SW 1271 (cell line): ENCODE measurements at regions not wholly inside any gene's neighbourhood (a gene's known extent, or its start where the extent isn't known, plus 50 kb on each side); places are given as distances from the start of the nearest gene placed in this dataset.
"Not testable (repeated sequence)": the region's sequence is repeated elsewhere in the genome, so short reads cannot be mapped to it uniquely, and the experiment has no call there.

Experiments
- DNase-seq, 2 experiments: peaks; one replicate each; lab custom pipeline; 2025; lab: John Stamatoyannopoulos, UW

DNA sequence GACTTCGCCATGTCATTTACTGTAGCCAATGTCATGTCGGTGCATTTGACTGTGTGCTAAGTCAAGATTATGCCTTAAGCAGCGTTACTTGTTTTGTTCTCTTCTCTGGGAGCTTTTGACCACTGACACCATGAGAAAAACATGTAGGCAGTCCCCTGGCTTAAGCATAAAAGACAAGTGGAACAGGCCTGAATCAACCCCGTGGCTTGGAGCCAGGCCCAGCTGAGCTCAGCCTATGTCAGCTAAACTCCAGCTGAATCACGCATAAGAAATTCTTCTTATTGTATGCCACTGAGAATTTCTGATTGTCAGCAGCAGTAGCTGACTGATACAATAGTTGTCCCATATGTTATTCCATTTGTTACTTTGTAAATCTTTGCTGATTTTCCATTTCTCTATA is 261.9 kb downstream of the CBLL2 start:
- DNase-seq, result no peak

DNA sequence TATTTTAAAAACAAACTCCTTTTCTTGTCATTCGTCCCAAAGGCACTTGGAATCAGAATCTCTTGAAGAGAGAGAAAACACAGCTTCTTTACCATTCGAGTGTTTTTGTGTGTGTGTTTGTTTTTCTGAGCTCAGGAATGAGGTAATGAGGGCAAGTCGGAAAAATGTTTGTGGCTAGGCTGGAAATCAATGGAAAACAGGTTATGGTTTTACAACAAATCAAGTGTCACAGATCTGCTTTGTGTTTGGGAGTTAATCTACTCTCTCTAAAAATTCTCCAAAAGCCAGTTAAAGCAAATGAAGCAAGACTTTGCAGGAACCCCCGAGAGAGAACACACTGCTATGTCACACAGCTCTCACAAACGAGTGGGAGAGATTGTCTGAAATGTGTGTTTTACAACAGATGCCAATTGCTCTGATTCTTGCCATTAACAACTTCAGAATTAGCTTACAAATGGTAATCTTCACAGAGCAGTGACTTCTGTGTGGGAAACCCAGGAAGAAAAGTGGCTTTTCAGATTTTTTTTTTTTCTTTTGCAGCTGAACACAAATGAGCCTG is 264.1 kb downstream of the CBLL2 start:
- no peak for DNase-seq

DNA sequence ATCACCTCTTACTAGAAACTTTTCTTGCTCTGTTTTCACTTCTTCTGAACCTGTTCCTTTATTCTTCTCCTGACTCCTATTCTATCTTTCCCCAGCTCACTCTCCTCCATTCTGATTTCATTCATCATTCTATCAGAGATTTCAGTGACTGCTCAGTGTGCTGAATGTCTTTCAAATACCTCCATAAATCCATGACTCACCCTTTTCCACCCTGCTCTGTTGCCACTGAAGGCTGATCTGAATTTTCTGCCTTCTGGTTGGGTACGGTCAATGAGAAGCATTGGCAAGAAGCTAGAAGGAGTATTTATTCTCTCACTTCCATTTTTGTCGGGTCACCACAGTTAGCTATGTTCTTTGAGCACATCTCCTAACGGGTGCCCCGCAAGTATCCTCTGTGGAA is 265.9 kb downstream of the CBLL2 start:
- no peak for DNase-seq

DNA sequence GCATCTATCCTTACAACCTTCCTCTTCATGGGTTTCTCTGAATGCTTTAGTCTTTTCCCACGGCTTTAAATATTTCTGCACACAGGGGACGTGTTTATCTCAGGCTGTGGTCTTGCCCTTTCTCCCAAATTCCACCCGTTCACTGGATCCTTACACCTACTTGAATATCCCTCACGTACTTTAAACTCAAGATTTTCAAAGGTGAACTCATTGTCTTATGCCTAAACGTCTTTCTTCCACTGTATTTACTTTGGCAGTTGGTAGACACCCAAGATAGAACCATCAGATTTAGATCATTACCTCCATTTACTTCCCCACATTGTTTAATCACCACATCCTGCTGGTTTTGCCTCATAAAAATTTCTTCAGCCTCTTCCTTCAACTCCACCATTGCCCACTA is 269.2 kb downstream of the CBLL2 start:
- DNase-seq, result no peak

- DNase-seq, result no peak
Measured at GRCh38 chrX:22542641-22543040, 269.9 kb downstream of the CBLL2 start.

DNA sequence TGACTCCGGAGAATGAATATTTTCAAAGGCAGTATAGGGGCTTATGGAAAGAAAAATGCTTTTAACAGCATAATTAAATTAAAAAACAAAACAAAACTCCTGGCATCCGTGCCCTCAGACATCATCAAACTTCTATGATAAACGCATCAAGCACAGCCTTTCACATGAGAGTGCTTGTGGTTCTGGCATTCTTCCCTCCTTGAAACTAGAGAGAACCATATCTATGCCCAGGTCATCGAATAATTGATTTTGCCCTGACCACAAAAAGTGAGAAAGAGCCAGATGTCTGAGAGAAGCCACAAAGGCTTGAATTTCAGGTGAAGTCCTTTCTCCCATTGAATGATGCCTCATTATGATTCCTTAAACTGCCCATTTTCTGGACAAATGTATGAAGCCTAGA is 286.8 kb downstream of the CBLL2 start:
- DNase-seq, result no peak

GRCh38 chrX:22575161-22575845 is 302.6 kb downstream of the CBLL2 start:
- no peak for DNase-seq

- no peak for DNase-seq
Measured at GRCh38 chrX:22577181-22577580, 304.5 kb downstream of the CBLL2 start.

- DNase-seq, result no peak
Measured at GRCh38 chrX:22585831-22586230, 313.1 kb downstream of the CBLL2 start.

DNA sequence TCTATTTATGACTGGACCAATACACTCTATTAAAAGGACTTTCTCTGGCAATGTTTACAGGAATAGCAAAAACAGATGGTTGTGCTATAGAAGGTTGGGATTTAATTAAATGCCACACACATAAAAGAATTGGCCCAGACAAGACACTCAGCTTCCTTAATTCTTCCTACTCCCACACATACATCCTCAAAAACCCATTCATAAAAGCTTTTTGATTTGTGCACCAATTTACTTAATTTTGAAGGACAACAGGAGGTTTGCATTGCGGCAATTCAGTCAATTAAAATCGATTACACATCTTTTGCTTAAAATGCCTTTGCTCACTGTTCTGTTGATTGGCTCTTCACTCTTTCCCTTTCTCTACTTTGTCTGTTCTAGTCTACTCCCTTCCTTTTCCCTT is 317.1 kb downstream of the CBLL2 start:
- no peak for DNase-seq

DNA sequence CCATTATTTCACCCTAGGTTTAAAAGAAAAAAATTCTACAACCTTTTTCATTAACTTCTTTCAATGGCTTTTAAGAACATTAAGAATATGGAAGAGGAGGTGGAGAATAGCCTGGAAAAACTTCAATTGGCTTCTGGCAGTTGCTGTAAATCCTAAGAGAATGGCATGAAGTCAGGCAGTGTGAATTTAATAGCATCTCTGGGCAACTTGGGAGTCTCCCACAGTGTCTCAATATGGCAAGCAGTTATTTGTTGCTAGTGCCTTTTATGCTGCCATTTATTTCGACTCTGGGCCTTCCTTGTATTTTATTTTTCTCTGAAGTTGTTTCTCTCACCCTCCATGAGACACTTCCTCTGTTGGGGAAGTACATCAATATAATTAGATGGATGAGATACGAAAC is 322.1 kb downstream of the CBLL2 start:
- DNase-seq, result no peak

DNA sequence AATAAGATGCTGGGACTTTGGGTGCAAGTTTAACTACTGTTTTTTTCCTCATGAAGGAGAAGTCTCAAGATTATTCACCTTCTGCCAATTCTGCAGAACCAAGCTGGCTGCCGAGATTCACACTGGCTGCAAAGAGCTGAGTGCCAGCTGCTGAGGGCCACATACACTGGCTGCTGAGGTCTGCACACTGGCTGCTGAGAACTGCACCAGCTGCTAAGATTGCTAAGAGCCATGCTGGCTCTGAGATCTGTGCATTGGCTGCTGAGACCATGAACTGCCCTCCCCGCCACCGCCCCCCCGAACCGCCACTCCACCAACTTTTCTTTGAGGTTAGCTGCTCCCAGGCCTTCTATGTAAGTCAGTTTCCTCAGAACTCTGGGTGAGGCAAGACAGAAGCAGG is 330.3 kb downstream of the CBLL2 start:
- DNase-seq, result no peak

GRCh38 chrX:22609452-22609851 is 336.7 kb downstream of the CBLL2 start:
- not testable (repeated sequence) for DNase-seq

DNA sequence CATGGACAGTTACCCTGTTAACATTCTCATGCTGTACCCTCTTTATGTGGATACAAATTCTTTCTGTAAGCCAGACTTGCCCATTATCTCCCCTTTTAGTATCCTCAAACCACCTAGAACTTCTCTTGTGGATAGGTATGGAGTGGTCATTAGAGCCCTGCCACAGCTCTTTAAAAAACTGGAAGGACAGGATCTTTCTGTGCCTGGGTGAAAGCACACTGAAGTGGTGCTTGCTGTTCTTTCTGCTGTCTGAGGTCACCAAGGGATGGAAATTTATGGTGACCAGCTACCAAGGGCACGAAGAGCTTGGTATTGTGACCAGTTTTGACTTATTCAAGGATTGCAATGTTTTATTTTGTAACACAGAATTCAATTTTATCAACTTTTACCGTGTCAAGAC is 344.2 kb downstream of the CBLL2 start:
- no peak for DNase-seq

DNA sequence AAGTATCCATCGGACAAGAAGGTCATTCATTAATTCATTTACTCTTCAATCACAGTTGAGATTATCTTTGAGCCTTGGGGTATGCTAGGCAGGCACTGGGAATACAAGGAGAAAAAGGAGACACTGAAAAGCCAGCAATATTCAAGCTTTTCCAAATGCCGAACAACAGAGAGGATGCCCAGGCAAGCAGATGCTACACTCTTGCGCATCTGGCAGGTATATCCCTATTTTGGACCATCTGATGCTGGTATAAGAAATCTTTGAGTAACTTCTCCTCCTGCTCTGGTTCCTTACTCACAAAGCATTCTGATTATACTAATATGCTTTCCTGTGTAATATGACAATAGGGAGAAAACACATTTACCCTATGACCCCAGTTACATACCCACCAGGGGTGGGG is 354.9 kb downstream of the CBLL2 start:
- DNase-seq, result no peak

DNA sequence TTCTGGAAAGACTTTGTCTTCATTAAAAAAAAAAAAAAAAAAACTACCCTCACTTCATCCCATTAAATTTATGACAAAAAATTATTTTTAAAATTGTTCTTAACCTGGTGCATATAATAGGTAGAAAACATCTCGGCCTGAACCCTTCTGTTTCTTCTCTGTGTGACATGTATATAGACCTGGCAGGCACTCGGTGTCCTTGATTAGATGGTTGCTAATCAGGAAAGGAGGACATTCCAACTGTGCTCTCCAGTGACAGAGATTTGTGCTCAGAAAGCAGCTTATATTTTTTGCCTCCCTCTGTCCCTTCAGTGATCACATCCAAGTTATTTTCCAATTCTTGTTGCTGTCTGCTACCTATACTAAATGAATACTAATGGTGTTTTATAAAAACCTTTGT is 355.6 kb downstream of the CBLL2 start:
- DNase-seq, result no peak

GRCh38 chrX:22629105-22629725 is 356.5 kb downstream of the CBLL2 start:
- DNase-seq, result no peak

DNA sequence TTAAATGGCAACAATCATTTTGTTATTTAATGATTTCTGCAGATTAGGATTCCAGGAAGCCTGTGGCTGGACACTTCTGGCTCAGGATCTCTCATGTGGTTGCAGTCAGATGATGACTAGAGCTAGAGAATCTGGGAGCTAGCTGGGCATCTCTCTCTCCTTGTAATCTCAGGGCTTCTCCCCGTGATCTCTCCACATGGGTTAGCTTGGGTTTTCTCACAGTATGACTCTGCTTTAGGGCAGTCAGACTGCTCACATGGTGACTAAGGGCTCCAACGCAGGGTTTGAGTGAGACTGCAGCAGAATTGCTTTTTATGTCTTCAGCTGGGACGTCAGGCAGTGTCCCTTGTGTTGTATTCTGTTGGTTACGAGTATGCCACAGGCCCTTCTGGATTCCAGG is 361.4 kb downstream of the CBLL2 start:
- no peak for DNase-seq

DNA sequence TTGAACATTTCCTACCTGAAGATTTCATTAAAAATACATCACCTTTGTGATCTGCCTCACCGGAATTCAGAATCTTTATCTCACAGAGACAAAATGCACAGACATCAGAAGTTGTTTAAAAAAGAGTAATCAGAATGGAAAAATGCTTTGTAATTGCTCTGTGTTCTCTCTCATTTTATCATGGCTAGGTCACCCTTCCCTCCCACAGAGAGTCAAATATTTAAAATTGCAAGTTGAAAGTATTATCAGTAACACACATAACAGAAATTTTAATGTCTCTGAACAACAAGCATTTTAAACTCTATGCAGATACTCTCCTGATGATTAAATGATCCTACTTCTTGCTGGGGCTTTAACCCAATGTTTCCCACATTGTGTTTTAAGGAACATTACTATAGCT is 362.0 kb downstream of the CBLL2 start:
- DNase-seq, result no peak

GRCh38 chrX:22648281-22648680 is 351.5 kb upstream of the DDX53 start:
- no peak for DNase-seq

DNA sequence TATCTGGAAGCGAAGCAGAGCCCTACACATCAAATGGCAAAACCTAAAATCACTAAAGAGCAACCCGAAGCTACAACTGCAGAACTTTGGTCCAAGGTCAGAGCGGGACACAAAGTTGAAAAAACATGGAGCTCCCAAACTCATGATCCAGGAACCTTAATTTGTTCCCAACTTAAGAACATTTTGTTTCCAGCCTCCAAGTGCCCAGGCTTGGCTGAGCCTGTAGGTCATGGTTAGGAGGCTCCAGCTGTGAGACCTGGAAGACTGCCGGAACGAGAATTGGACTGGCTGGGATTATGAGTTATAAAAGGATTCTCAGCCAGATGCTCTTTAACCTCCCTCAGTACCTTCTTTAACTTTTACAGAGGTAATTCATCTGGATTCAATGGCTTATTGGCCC is 349.1 kb upstream of the DDX53 start:
- no peak for DNase-seq

GRCh38 chrX:22652596-22652995 is 347.2 kb upstream of the DDX53 start:
- no peak for DNase-seq

DNA sequence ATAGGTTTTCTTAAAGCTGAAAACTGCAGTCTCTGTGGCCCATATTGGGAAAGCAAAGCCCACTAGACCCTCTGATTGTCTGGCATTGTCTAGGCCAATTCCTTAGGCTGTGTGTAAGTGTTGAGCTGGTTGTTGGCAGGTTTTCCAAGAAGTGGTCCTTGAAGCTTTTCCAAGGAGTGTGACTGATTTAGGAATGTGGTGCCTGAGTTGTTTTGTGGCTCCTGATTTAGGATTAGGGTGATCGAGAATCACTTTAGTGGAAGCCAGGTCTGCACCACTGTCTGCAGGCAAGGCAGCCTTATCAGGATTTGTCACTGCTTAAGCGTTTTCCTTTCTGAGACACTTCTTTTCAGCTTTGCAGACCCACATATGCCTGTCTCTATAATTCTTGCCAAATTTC is 339.0 kb upstream of the DDX53 start:
- no peak for DNase-seq

DNA sequence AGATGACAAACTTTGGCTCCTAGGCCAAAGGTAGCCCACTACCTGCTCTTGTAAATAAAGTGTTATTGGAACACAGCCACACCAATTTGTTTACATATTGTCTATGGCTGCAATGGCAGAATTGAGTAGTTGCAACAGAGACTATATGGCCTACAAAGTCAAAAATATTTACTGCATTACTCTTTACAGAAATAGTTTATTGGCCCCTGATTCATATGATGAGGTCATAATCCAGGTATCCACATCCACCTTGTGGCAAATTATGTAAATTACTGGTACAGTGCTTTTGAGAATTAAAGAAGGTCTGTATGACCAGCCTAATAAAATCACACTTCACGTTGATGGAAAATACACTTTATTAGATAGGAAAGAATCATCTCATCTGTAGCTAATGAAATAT is 337.0 kb upstream of the DDX53 start:
- DNase-seq, result no peak
